Stimulated activated naive CD4-positive, alpha-beta T cell (primary cell): ENCODE measurements at regions not wholly inside any gene's neighbourhood (a gene's known extent, or its start where the extent isn't known, plus 50 kb on each side); places are given as distances from the start of the nearest gene placed in this dataset.

Experiments used
- DNase-seq, 6 experiments: peaks; one replicate each; lab custom pipeline; 2025; lab: John Stamatoyannopoulos, UW

- no peak for DNase-seq
Observed at GRCh38 chr18:67380867-67381266, 135.7 kb downstream of the DSEL start.

- no peak for DNase-seq
Observed at GRCh38 chr18:67379981-67380380, 136.5 kb downstream of the DSEL start.

GRCh38 chr18:67376372-67376771 lies 140.1 kb downstream of the DSEL start:
- no peak for DNase-seq

- no peak for DNase-seq
Observed at GRCh38 chr18:67373636-67374035, 142.9 kb downstream of the DSEL start.

GRCh38 chr18:67367540-67367939 lies 149.0 kb downstream of the DSEL start:
- DNase-seq: no peak

GRCh38 chr18:67363694-67364093 lies 152.8 kb downstream of the DSEL start:
- no peak for DNase-seq

GRCh38 chr18:67362906-67363305 lies 153.6 kb downstream of the DSEL start:
- no peak for DNase-seq

GRCh38 chr18:67359873-67360838 lies 156.4 kb downstream of the DSEL start:
- DNase-seq: no peak

- DNase-seq: no peak
Observed at GRCh38 chr18:67358947-67359346, 157.6 kb downstream of the DSEL start.

- DNase-seq: no peak
Observed at GRCh38 chr18:67354692-67355091, 161.8 kb downstream of the DSEL start.

- DNase-seq: no peak
Observed at GRCh38 chr18:67354091-67354490, 162.4 kb downstream of the DSEL start.

- no peak for DNase-seq
Observed at GRCh38 chr18:67347438-67347837, 169.1 kb downstream of the DSEL start.

- DNase-seq: no peak
Observed at GRCh38 chr18:67342159-67342558, 174.4 kb downstream of the DSEL start.

GRCh38 chr18:67337696-67338095 lies 178.8 kb downstream of the DSEL start:
- no peak for DNase-seq

- no peak for DNase-seq
Observed at GRCh38 chr18:67331857-67332256, 184.7 kb downstream of the DSEL start.

GRCh38 chr18:67319109-67319508 lies 197.4 kb downstream of the DSEL start:
- no peak for DNase-seq

- no peak for DNase-seq
Observed at GRCh38 chr18:67318651-67319050, 197.9 kb downstream of the DSEL start.

- no peak for DNase-seq
Observed at GRCh38 chr18:67310826-67311225, 205.7 kb downstream of the DSEL start.

- no peak for DNase-seq
Observed at GRCh38 chr18:67308819-67309218, 207.7 kb downstream of the DSEL start.

- no peak for DNase-seq
Observed at GRCh38 chr18:67305466-67305865, 211.1 kb downstream of the DSEL start.

- no peak for DNase-seq
Observed at GRCh38 chr18:67302043-67302442, 214.5 kb downstream of the DSEL start.

GRCh38 chr18:67301592-67301991 lies 214.9 kb downstream of the DSEL start:
- no peak for DNase-seq

GRCh38 chr18:67300498-67300897 lies 216.0 kb downstream of the DSEL start:
- DNase-seq: peak in 3 of 6 experiments; percentile 2 to 39 (median 13)

GRCh38 chr18:67292814-67293213 lies 223.7 kb downstream of the DSEL start:
- no peak for DNase-seq
